ENCODE measurements at regions not wholly inside any gene's neighbourhood (a gene's known extent, or its start where the extent isn't known, plus 50 kb on each side); places are given as distances from the start of the nearest gene placed in this dataset.

DNA sequence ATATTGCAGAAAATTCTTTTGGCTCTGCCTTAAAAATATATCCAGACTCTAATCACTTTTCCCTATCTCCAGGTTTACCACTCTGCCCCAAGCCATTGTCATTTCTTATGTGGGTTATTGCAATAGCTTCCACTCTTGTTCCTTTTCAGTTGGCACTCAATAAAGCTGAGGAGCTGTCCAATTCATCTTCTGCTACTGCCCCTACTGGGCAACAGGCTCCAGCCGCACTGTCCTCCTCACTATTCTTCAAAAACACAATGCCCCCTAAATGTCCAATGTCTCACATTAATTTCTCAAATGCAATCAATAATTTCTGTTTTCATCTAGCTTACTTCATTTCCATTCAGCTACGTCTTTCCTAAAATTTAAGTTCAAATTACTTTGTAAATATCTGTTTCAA is 1262.5 kb upstream of the CDH2 start:
- no peak overlapping the region for H3K4ac ChIP-seq (ENCODE audit: low read depth, low read length)
- H2AK5ac ChIP-seq (ENCODE audit: low read length) = no peak overlapping the region
- no peaks in the 10 kb centered on the region for H3K36me3 ChIP-seq (ENCODE audit: control insufficient read depth in 1 of 2, insufficient read depth in 2 of 2, low read length in 2 of 2)
- DNase-seq = no peak
- WGBS (ENCODE audit: extremely low coverage, insufficient coverage, insufficient read length) = no CpG with 5 or more reads among the region's 2 CpGs
- no peak overlapping the region for H4K12ac ChIP-seq (ENCODE audit: low read depth, low read length)
- H4K8ac ChIP-seq (ENCODE audit: low read depth, low read length) = no peak overlapping the region
- H2BK12ac ChIP-seq (ENCODE audit: low read length) = no peak overlapping the region
- H3K23ac ChIP-seq (ENCODE audit: low read length) = no peak overlapping the region
- H3K4me2 ChIP-seq (ENCODE audit: low read length) = no peak overlapping the region
- H3K79me2 ChIP-seq (ENCODE audit: control insufficient read depth, insufficient read depth, low read length, poor library complexity) = no peaks in the 10 kb centered on the region
- H3K14ac ChIP-seq (ENCODE audit: low read length) = no peak overlapping the region
- peaks cover 3% of the 10 kb centered on the region for H3K9me3 ChIP-seq (ENCODE audit: insufficient read depth, low read depth, low read length)
- no peaks in the 10 kb centered on the region for H3K27me3 ChIP-seq (ENCODE audit: insufficient read depth, low read length)
- no peaks in the 10 kb centered on the region for H3K4me1 ChIP-seq (ENCODE audit: control insufficient read depth in 1 of 2, insufficient read depth in 2 of 2, low read length in 2 of 2)
- H2BK120ac ChIP-seq (ENCODE audit: insufficient read depth, low read length, poor library complexity) = no peak overlapping the region
- H3K18ac ChIP-seq (ENCODE audit: low read length) = no peak overlapping the region
- no peak overlapping the region for H4K91ac ChIP-seq (ENCODE audit: low read depth, low read length)
- H3K9ac ChIP-seq (ENCODE audit: low read length) = no peak overlapping the region
- H3K79me1 ChIP-seq (ENCODE audit: low read length) = no peaks in the 10 kb centered on the region
- H2AFZ ChIP-seq (ENCODE audit: insufficient read depth, low read length, poor library complexity) = no peak overlapping the region
- H3K27ac ChIP-seq (ENCODE audit: low read depth, low read length) = no peak overlapping the region
- H3K4me3 ChIP-seq (ENCODE audit: low read depth, low read length) = no peak overlapping the region
- H2BK5ac ChIP-seq (ENCODE audit: low read depth, low read length, poor library complexity) = no peak overlapping the region

DNA sequence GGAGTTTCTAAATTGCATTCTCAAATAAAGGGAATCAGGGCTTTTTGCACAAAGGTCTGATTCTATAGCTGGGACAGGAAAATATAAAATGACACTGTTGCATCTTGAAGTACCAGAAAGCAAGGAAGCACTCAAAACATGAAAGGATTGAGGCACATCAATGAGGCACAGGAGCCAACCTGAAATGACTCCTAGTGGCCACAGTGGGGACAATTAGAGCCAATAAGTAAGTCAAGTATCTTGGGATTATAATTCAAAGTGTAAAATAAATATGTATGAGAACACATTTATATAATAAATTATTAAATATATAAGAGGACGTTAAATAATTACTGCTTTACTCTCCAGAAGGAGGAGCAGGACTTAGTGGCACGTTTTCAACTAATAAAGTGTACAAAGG is 1259.5 kb upstream of the CDH2 start:
- Histone ChIP-seq H2AFZ (ENCODE audit: insufficient read depth, low read length, poor library complexity) (no peak overlapping the region), H3K4me1 (ENCODE audit: control insufficient read depth in 1 of 2, insufficient read depth in 2 of 2, low read length in 2 of 2) (no peaks in the 10 kb centered on the region), H3K36me3 (ENCODE audit: control insufficient read depth in 1 of 2, insufficient read depth in 2 of 2, low read length in 2 of 2) (no peaks in the 10 kb centered on the region), H4K8ac (ENCODE audit: low read depth, low read length) (no peak overlapping the region), H3K4me2 (ENCODE audit: low read length) (no peak overlapping the region), H3K27ac (ENCODE audit: low read depth, low read length) (no peak overlapping the region), H3K14ac (ENCODE audit: low read length) (no peak overlapping the region), H3K79me2 (ENCODE audit: control insufficient read depth, insufficient read depth, low read length, poor library complexity) (no peaks in the 10 kb centered on the region), H3K23ac (ENCODE audit: low read length) (no peak overlapping the region), H2BK120ac (ENCODE audit: insufficient read depth, low read length, poor library complexity) (no peak overlapping the region), H3K9me3 (ENCODE audit: insufficient read depth, low read depth, low read length) (peaks cover 3% of the 10 kb centered on the region), H2AK5ac (ENCODE audit: low read length) (no peak overlapping the region), H4K91ac (ENCODE audit: low read depth, low read length) (no peak overlapping the region), H3K79me1 (ENCODE audit: low read length) (no peaks in the 10 kb centered on the region), H3K27me3 (ENCODE audit: insufficient read depth, low read length) (no peaks in the 10 kb centered on the region), H3K4me3 (ENCODE audit: low read depth, low read length) (no peak overlapping the region), H2BK5ac (ENCODE audit: low read depth, low read length, poor library complexity) (no peak overlapping the region), H3K18ac (ENCODE audit: low read length) (no peak overlapping the region), H3K9ac (ENCODE audit: low read length) (no peak overlapping the region), H3K4ac (ENCODE audit: low read depth, low read length) (no peak overlapping the region), H2BK12ac (ENCODE audit: low read length) (no peak overlapping the region), H4K12ac (ENCODE audit: low read depth, low read length) (no peak overlapping the region)
- no peak for DNase-seq
- no CpG with 5 or more reads among the region's 2 CpGs for WGBS (ENCODE audit: extremely low coverage, insufficient coverage, insufficient read length)

DNA sequence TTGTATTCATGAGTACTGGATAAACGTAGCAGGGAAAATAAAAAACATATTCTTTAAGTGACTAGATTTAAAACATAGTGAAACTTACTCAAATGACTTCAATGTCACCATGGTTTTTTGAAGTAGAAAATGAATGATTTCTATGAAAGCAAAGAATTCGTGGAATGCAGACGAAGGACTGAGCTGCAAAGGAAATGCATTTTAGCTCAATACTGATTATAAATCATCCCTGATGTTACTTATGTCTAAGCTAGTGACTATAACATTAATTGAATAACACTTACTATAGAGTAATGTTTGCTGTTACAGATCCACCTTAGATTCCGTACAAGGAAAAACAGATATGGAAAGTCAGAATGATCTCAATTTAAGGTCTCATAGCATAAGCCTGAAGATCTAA is 1257.7 kb upstream of the CDH2 start:
- H3K27ac ChIP-seq (ENCODE audit: low read depth, low read length) = no peak overlapping the region
- no peak overlapping the region for H3K4me2 ChIP-seq (ENCODE audit: low read length)
- no peak overlapping the region for H2AFZ ChIP-seq (ENCODE audit: insufficient read depth, low read length, poor library complexity)
- no CpG with 5 or more reads among the region's 4 CpGs for WGBS (ENCODE audit: extremely low coverage, insufficient coverage, insufficient read length)
- no peaks in the 10 kb centered on the region for H3K79me1 ChIP-seq (ENCODE audit: low read length)
- H3K14ac ChIP-seq (ENCODE audit: low read length) = no peak overlapping the region
- H3K9me3 ChIP-seq (ENCODE audit: insufficient read depth, low read depth, low read length) = no peaks in the 10 kb centered on the region
- no peak overlapping the region for H2BK5ac ChIP-seq (ENCODE audit: low read depth, low read length, poor library complexity)
- no peak for DNase-seq
- no peaks in the 10 kb centered on the region for H3K4me1 ChIP-seq (ENCODE audit: control insufficient read depth in 1 of 2, insufficient read depth in 2 of 2, low read length in 2 of 2)
- no peaks in the 10 kb centered on the region for H3K79me2 ChIP-seq (ENCODE audit: control insufficient read depth, insufficient read depth, low read length, poor library complexity)
- H3K18ac ChIP-seq (ENCODE audit: low read length) = no peak overlapping the region
- H3K23ac ChIP-seq (ENCODE audit: low read length) = no peak overlapping the region
- no peaks in the 10 kb centered on the region for H3K36me3 ChIP-seq (ENCODE audit: control insufficient read depth in 1 of 2, insufficient read depth in 2 of 2, low read length in 2 of 2)
- H3K9ac ChIP-seq (ENCODE audit: low read length) = no peak overlapping the region
- no peak overlapping the region for H3K4ac ChIP-seq (ENCODE audit: low read depth, low read length)
- no peak overlapping the region for H4K8ac ChIP-seq (ENCODE audit: low read depth, low read length)
- no peak overlapping the region for H4K12ac ChIP-seq (ENCODE audit: low read depth, low read length)
- no peak overlapping the region for H2AK5ac ChIP-seq (ENCODE audit: low read length)
- H3K27me3 ChIP-seq (ENCODE audit: insufficient read depth, low read length) = no peaks in the 10 kb centered on the region
- no peak overlapping the region for H4K91ac ChIP-seq (ENCODE audit: low read depth, low read length)
- no peak overlapping the region for H2BK120ac ChIP-seq (ENCODE audit: insufficient read depth, low read length, poor library complexity)
- no peak overlapping the region for H3K4me3 ChIP-seq (ENCODE audit: low read depth, low read length)
- no peak overlapping the region for H2BK12ac ChIP-seq (ENCODE audit: low read length)

DNA sequence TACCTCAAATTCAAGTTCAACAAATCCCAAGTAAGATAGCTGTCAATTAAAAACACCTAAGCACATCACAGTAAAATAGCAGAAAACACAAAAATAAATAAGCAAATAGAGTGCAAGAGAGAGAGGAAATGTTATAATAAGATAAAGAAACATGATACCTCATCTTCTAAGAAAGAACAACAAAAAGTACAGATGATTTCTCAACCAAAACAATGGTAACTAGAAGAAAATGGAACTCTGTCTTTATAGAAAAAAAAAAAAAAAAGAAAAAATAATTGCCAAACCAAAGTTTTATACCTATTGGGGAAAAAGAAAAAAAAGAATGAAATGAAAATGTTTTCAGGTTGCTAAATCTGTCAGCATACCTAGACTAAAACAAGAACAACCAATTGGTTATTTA is 1253.5 kb upstream of the CDH2 start:
- H2BK120ac ChIP-seq (ENCODE audit: insufficient read depth, low read length, poor library complexity) = no peak overlapping the region
- H3K79me2 ChIP-seq (ENCODE audit: control insufficient read depth, insufficient read depth, low read length, poor library complexity) = no peaks in the 10 kb centered on the region
- H4K8ac ChIP-seq (ENCODE audit: low read depth, low read length) = no peak overlapping the region
- H3K27ac ChIP-seq (ENCODE audit: low read depth, low read length) = no peak overlapping the region
- no peak overlapping the region for H3K18ac ChIP-seq (ENCODE audit: low read length)
- DNase-seq = no peak
- no peaks in the 10 kb centered on the region for H3K4me1 ChIP-seq (ENCODE audit: control insufficient read depth in 1 of 2, insufficient read depth in 2 of 2, low read length in 2 of 2)
- H2AFZ ChIP-seq (ENCODE audit: insufficient read depth, low read length, poor library complexity) = no peak overlapping the region
- no peak overlapping the region for H2BK5ac ChIP-seq (ENCODE audit: low read depth, low read length, poor library complexity)
- no peak overlapping the region for H4K91ac ChIP-seq (ENCODE audit: low read depth, low read length)
- H2AK5ac ChIP-seq (ENCODE audit: low read length) = no peak overlapping the region
- no peaks in the 10 kb centered on the region for H3K27me3 ChIP-seq (ENCODE audit: insufficient read depth, low read length)
- no peak overlapping the region for H2BK12ac ChIP-seq (ENCODE audit: low read length)
- no peaks in the 10 kb centered on the region for H3K36me3 ChIP-seq (ENCODE audit: control insufficient read depth in 1 of 2, insufficient read depth in 2 of 2, low read length in 2 of 2)
- H3K4me2 ChIP-seq (ENCODE audit: low read length) = no peak overlapping the region
- H4K12ac ChIP-seq (ENCODE audit: low read depth, low read length) = no peak overlapping the region
- no peak overlapping the region for H3K4ac ChIP-seq (ENCODE audit: low read depth, low read length)
- no peak overlapping the region for H3K4me3 ChIP-seq (ENCODE audit: low read depth, low read length)
- no peaks in the 10 kb centered on the region for H3K79me1 ChIP-seq (ENCODE audit: low read length)
- H3K23ac ChIP-seq (ENCODE audit: low read length) = no peak overlapping the region
- no peaks in the 10 kb centered on the region for H3K9me3 ChIP-seq (ENCODE audit: insufficient read depth, low read depth, low read length)
- H3K14ac ChIP-seq (ENCODE audit: low read length) = no peak overlapping the region
- no peak overlapping the region for H3K9ac ChIP-seq (ENCODE audit: low read length)

DNA sequence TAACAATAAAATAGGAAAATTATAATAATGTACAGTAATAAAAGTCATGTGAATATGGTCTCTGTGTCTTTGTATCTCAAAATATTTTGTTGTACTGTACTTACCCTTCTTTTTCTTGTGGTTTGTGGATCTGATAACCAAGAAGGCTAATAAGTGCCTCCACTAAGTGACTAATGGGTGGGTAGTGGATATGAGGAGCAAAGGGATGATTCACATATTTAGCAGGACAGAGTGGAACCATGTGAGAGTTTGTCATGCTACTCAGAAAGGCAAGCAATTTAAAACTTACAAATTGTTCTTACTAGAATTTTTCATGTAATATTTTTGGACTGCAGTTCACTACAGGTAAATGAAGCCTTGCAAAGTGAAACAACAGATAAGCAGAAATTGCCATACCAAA is 1241.2 kb upstream of the CDH2 start:
- no peak overlapping the region for H3K4me3 ChIP-seq (ENCODE audit: low read depth, low read length)
- no peak overlapping the region for H2BK120ac ChIP-seq (ENCODE audit: insufficient read depth, low read length, poor library complexity)
- H4K8ac ChIP-seq (ENCODE audit: low read depth, low read length) = no peak overlapping the region
- peaks cover 3% of the 10 kb centered on the region for H3K9me3 ChIP-seq (ENCODE audit: insufficient read depth, low read depth, low read length)
- H3K9ac ChIP-seq (ENCODE audit: low read length) = no peak overlapping the region
- H3K4me2 ChIP-seq (ENCODE audit: low read length) = no peak overlapping the region
- no peaks in the 10 kb centered on the region for H3K4me1 ChIP-seq (ENCODE audit: control insufficient read depth in 1 of 2, insufficient read depth in 2 of 2, low read length in 2 of 2)
- H2AFZ ChIP-seq (ENCODE audit: insufficient read depth, low read length, poor library complexity) = no peak overlapping the region
- no peak overlapping the region for H2AK5ac ChIP-seq (ENCODE audit: low read length)
- no peaks in the 10 kb centered on the region for H3K36me3 ChIP-seq (ENCODE audit: control insufficient read depth in 1 of 2, insufficient read depth in 2 of 2, low read length in 2 of 2)
- peak in 1 of 2 donors; percentile 11 for DNase-seq
- no peak overlapping the region for H2BK5ac ChIP-seq (ENCODE audit: low read depth, low read length, poor library complexity)
- H3K79me1 ChIP-seq (ENCODE audit: low read length) = no peaks in the 10 kb centered on the region
- no peak overlapping the region for H3K27ac ChIP-seq (ENCODE audit: low read depth, low read length)
- H3K79me2 ChIP-seq (ENCODE audit: control insufficient read depth, insufficient read depth, low read length, poor library complexity) = no peaks in the 10 kb centered on the region
- no peak overlapping the region for H3K18ac ChIP-seq (ENCODE audit: low read length)
- no peaks in the 10 kb centered on the region for H3K27me3 ChIP-seq (ENCODE audit: insufficient read depth, low read length)
- no peak overlapping the region for H4K12ac ChIP-seq (ENCODE audit: low read depth, low read length)
- no peak overlapping the region for H3K4ac ChIP-seq (ENCODE audit: low read depth, low read length)
- H2BK12ac ChIP-seq (ENCODE audit: low read length) = no peak overlapping the region
- H3K23ac ChIP-seq (ENCODE audit: low read length) = no peak overlapping the region
- no peak overlapping the region for H4K91ac ChIP-seq (ENCODE audit: low read depth, low read length)
- no peak overlapping the region for H3K14ac ChIP-seq (ENCODE audit: low read length)
